Fibroblast of lung (primary cell): ENCODE measurements at regions not wholly inside any gene's neighbourhood (a gene's known extent, or its start where the extent isn't known, plus 50 kb on each side); places are given as distances from the start of the nearest gene placed in this dataset.

Experiments
- DNase-seq, 2 donors: peaks; one replicate each; pipeline versions ENCODE4 v3.0.0 to v3.0.0-alpha.2; 2010; ENCODE audit warnings: low read depth in 2 of 2
- H2AFZ ChIP-seq: 2 replicates; pipeline ENCODE4 v1.5.1; 2012; ENCODE audit warnings: low read length, control low read depth, inconsistent platforms
- H3K27ac ChIP-seq: 2 replicates; pipeline ENCODE4 v1.5.1; 2011; ENCODE audit warnings: low read length, control low read depth; ENCODE audit not compliant: insufficient read depth
- H3K27me3 ChIP-seq: 2 replicates; pipeline ENCODE4 v1.5.1; 2011; ENCODE audit warnings: mild to moderate bottlenecking, low read length; ENCODE audit not compliant: control insufficient read depth, insufficient read depth
- H3K36me3 ChIP-seq: 2 replicates; pipeline ENCODE4 v1.5.1; 2011; ENCODE audit warnings: low read length; ENCODE audit not compliant: control insufficient read depth, insufficient read depth
- H3K4me1 ChIP-seq: 2 replicates; pipeline ENCODE4 v1.5.1; 2011; ENCODE audit warnings: low read length; ENCODE audit not compliant: control insufficient read depth, insufficient read depth; ENCODE audit errors: extremely low read depth
- H3K4me2 ChIP-seq: 2 replicates; pipeline ENCODE4 v1.5.1; 2011; ENCODE audit warnings: low read length, control low read depth; ENCODE audit not compliant: insufficient read depth; ENCODE audit errors: extremely low read depth
- H3K4me3 ChIP-seq, 4 experiments: fragments of 200-600 bp in 1 of 4; sonication (generic) in 1 of 4; replicated peaks in 1 of 4; 2 replicates each; pipeline ENCODE4 v1.5.1; 2011 to 2016; ENCODE audit warnings: low read length in 4 of 4, low read depth in 3 of 4, mild to moderate bottlenecking in 3 of 4, control low read depth in 2 of 4, inconsistent platforms in 1 of 4, mixed read lengths in 1 of 4; ENCODE audit not compliant: insufficient read depth in 1 of 4; ENCODE audit errors: control extremely low read depth in 1 of 4
- H3K79me2 ChIP-seq: 2 replicates; pipeline ENCODE4 v1.5.1; 2012; ENCODE audit warnings: mild to moderate bottlenecking, low read length, inconsistent platforms; ENCODE audit not compliant: control insufficient read depth, insufficient read depth
- H3K9ac ChIP-seq: 2 replicates; pipeline ENCODE4 v1.5.1; 2011; ENCODE audit warnings: mild to moderate bottlenecking, low read length, control low read depth; ENCODE audit not compliant: insufficient read depth
- H3K9me3 ChIP-seq: 2 replicates; pipeline ENCODE4 v1.5.1; 2012; ENCODE audit warnings: low read depth, low read length; ENCODE audit not compliant: control insufficient read depth, insufficient read depth
- H4K20me1 ChIP-seq: 2 replicates; pipeline ENCODE4 v1.5.1; 2011; ENCODE audit warnings: low read length; ENCODE audit not compliant: control insufficient read depth, insufficient read depth; ENCODE audit errors: extremely low read depth
- EZH2 ChIP-seq: IDR thresholded peaks from 2 replicates; pipeline ENCODE4 v1.5.1; 2012; ENCODE audit warnings: low read length, control low read depth, mild to moderate bottlenecking; ENCODE audit errors: missing control alignments
- TF ChIP-seq, protein P1 (sequence below), 2 donors: IDR thresholded peaks in 1 of 2; conservative IDR thresholded peaks in 1 of 2; 1 replicate in 1 of 2; 2 replicates in 1 of 2; pipeline ENCODE4 v1.5.1; 2011 to 2012; ENCODE audit warnings: low read length in 2 of 2, control low read depth in 1 of 2, inconsistent platforms in 1 of 2, low read depth in 1 of 2, mild to moderate bottlenecking in 1 of 2

DNA sequence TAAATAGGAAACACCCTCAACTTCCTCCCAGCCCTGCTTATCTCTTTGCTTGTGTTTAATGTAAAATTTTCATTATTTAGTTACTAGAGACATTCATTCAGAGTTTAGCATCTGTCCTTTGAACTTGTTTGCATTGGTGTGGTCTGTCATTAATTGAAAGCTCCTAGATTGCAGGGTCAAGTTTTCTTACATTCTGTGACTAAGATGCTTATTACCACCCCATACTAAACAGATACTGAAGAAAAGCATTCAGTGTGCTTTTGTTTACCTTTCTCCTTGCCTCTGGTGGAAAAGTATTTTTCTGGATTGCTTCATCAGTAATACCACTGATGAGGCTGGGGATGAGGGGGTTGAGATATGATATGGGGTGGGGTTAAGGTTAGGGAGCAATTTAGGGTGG, 199.0 kb downstream of the SAMD5 start:
- H3K9ac ChIP-seq, result no peak overlapping the region
- no peak overlapping the region for H2AFZ ChIP-seq
- H3K4me1 ChIP-seq, result no peaks in the 10 kb centered on the region
- no peaks in the 10 kb centered on the region for H4K20me1 ChIP-seq
- no peak overlapping the region for H3K4me2 ChIP-seq
- no peak overlapping the region for H3K4me3 ChIP-seq
- no peak for TF ChIP-seq EZH2
- TF ChIP-seq, protein P1, sequence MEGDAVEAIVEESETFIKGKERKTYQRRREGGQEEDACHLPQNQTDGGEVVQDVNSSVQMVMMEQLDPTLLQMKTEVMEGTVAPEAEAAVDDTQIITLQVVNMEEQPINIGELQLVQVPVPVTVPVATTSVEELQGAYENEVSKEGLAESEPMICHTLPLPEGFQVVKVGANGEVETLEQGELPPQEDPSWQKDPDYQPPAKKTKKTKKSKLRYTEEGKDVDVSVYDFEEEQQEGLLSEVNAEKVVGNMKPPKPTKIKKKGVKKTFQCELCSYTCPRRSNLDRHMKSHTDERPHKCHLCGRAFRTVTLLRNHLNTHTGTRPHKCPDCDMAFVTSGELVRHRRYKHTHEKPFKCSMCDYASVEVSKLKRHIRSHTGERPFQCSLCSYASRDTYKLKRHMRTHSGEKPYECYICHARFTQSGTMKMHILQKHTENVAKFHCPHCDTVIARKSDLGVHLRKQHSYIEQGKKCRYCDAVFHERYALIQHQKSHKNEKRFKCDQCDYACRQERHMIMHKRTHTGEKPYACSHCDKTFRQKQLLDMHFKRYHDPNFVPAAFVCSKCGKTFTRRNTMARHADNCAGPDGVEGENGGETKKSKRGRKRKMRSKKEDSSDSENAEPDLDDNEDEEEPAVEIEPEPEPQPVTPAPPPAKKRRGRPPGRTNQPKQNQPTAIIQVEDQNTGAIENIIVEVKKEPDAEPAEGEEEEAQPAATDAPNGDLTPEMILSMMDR (conservative IDR thresholded peaks at IDR 0.05 in 1 of 2, IDR thresholded peaks at IDR 0.05 in 1 of 2; ENCODE audit: low read depth in 1 of 2, low read length in 2 of 2), result no peak
- H3K27ac ChIP-seq, result no peak overlapping the region
- no peaks in the 10 kb centered on the region for H3K79me2 ChIP-seq
- H3K36me3 ChIP-seq, result no peaks in the 10 kb centered on the region
- H3K27me3 ChIP-seq, result no peaks in the 10 kb centered on the region
- no peak for DNase-seq
- no peaks in the 10 kb centered on the region for H3K9me3 ChIP-seq

DNA sequence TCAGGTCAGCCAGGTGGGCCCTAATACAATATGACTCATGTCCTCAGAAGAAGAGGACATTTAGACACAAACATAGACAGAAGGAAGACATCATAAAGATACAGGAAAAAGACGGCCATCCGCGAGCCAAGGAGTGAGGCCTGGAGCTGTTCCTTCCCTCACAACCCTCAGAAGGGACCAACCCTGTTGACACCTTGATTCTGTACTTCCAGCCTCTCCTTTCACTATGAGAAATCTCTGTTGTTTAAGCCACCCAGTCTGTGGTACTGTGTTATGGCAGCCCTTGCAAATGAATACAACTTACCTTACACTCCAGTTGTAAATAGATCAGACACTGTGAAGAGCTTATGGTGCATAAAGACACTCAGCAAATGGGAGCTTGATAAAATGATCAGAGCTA, 199.7 kb downstream of the SAMD5 start:
- H3K79me2 ChIP-seq, result no peaks in the 10 kb centered on the region
- H3K9ac ChIP-seq, result no peak overlapping the region
- H3K36me3 ChIP-seq, result no peaks in the 10 kb centered on the region
- H4K20me1 ChIP-seq, result no peaks in the 10 kb centered on the region
- H3K27ac ChIP-seq, result no peak overlapping the region
- no peak for DNase-seq
- TF ChIP-seq EZH2, result no peak
- TF ChIP-seq, protein P1 (conservative IDR thresholded peaks at IDR 0.05 in 1 of 2, IDR thresholded peaks at IDR 0.05 in 1 of 2; ENCODE audit: low read depth in 1 of 2, low read length in 2 of 2), result no peak
- H3K27me3 ChIP-seq, result no peaks in the 10 kb centered on the region
- no peak overlapping the region for H2AFZ ChIP-seq
- H3K4me3 ChIP-seq, result no peak overlapping the region
- no peaks in the 10 kb centered on the region for H3K4me1 ChIP-seq
- H3K4me2 ChIP-seq, result no peak overlapping the region
- H3K9me3 ChIP-seq, result no peaks in the 10 kb centered on the region

DNA sequence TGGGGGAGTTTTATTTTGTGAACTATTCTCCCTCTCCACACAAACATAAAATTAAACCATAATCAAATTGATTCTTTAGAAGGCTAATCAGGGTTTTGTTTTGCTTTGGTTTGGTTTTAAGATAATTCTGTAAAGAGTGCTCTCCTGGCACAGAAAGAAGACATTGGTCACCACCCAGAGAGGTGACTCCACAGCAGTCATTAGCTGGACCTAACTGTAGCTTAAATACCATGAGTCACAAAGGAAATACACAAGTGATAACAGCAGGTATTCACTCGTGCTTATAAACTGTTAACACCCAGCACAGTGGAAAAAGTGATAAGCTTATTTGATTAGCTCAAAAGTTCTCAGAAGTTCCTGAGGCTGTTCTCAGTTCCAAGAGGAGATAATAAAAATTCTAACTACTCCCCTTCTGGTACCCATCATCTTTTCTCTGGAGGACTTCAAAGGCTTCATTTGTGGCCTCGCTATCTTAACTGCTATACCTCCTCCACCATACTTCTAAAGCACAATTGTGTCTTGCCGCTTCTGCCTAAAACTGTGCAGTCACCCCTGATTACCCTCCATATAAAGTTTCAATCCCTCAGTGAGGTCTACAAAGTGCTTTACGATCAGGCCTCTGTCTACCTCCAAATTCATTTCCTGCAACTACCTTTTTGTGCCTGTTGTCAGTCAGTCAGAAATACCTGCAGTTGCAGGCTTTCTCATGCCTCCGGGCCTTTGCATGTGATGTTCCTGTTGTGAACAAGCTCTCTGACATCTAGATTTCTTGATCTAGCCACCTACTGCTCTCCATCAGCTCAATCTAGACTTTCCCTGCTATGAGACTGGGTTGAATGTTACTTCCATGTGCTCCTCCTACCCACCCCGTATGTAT, 201.1 kb downstream of the SAMD5 start:
- TF ChIP-seq EZH2, result no peak
- DNase-seq, result peak in 1 of 2 donors; percentile 57
- H3K27me3 ChIP-seq, result no peaks in the 10 kb centered on the region
- no peaks in the 10 kb centered on the region for H4K20me1 ChIP-seq
- no peaks in the 10 kb centered on the region for H3K36me3 ChIP-seq
- no peak overlapping the region for H3K4me3 ChIP-seq
- H3K4me2 ChIP-seq, result no peak overlapping the region
- H3K9ac ChIP-seq, result no peak overlapping the region
- no peak overlapping the region for H2AFZ ChIP-seq
- H3K79me2 ChIP-seq, result no peaks in the 10 kb centered on the region
- no peaks in the 10 kb centered on the region for H3K4me1 ChIP-seq
- H3K9me3 ChIP-seq, result no peaks in the 10 kb centered on the region
- no peak overlapping the region for H3K27ac ChIP-seq
